SK-N-MC (cell line): ENCODE measurements at regions not wholly inside any gene's neighbourhood (a gene's known extent, or its start where the extent isn't known, plus 50 kb on each side); places are given as distances from the start of the nearest gene placed in this dataset.

Source experiments
- DNase-seq: peaks from one replicate; pipeline ENCODE4 v3.0.0-alpha.2; 2011; ENCODE audit warnings: low read depth, low spot score
- H3K27ac ChIP-seq: fragments of 200-600 bp; sonication (generic); 2 replicates; pipeline ENCODE4 v1.5.1; 2016; ENCODE audit warnings: mixed run types
- H3K36me3 ChIP-seq: fragments of 200-600 bp; sonication (generic); 2 replicates; pipeline ENCODE4 v1.6.1; 2017; ENCODE audit warnings: antibody characterized with exemption, low read length, mixed read lengths; ENCODE audit not compliant: insufficient read depth
- H3K4me3 ChIP-seq: fragments of 200-600 bp; sonication (generic); 2 replicates; pipeline ENCODE4 v1.5.1; 2016
- H3K9ac ChIP-seq: fragments of 200-600 bp; sonication (generic); 2 replicates; pipeline ENCODE4 v1.8.0; 2017; ENCODE audit warnings: mixed run types, mixed read lengths; ENCODE audit not compliant: insufficient read length
- H3K9me3 ChIP-seq: fragments of 200-600 bp; sonication (generic); 2 replicates; pipeline ENCODE4 v1.6.1; 2017; ENCODE audit warnings: low read depth, mild to moderate bottlenecking, antibody characterized with exemption, low read length, moderate library complexity, mixed read lengths
- EZH2 ChIP-seq: fragments of 200-600 bp; sonication (generic); IDR thresholded peaks from one replicate; pipeline ENCODE4 v1.6.1; 2017; ENCODE audit warnings: antibody characterized with exemption
- FOXP2 ChIP-seq: optimal IDR thresholded peaks from 2 replicates; pipeline ENCODE3; 2011; ENCODE audit warnings: mild to moderate bottlenecking, moderate library complexity; ENCODE audit not compliant: insufficient read depth; ENCODE audit errors: extremely low read length, control extremely low read depth
- POLR2AphosphoS5 ChIP-seq: IDR thresholded peaks from 2 replicates; pipeline ENCODE4 v1.6.1; 2012; ENCODE audit warnings: mild to moderate bottlenecking, low read depth, low read length, borderline replicate concordance

DNA sequence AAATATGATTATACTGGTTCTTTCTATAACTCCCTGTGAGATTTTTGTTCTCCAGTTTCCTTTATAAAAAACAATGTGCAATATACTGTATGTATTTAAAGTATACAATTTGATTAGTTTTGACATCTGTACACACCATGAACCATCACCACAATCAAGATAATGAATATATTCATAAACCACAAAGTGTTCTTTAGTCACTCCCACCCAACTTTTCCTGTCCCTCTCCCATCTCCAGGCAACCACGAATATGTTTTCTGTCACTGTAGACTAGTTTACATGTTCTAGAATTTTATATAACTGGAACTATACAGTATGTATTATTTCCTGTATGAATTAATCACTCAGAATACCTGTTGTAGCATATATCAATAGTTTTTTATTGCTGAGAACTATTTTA, 177.0 kb upstream of the MBNL1 start:
- no peak overlapping the region for H3K9ac ChIP-seq
- no peak overlapping the region for H3K27ac ChIP-seq
- TF ChIP-seq POLR2AphosphoS5 (no peak), EZH2 (no peak), FOXP2 (no peak)
- H3K36me3 ChIP-seq: no peaks in the 10 kb centered on the region
- H3K9me3 ChIP-seq: peaks cover 9% of the 10 kb centered on the region; the same call in 1 of the 2 replicates
- no peak for DNase-seq
- H3K4me3 ChIP-seq: no peak overlapping the region

DNA sequence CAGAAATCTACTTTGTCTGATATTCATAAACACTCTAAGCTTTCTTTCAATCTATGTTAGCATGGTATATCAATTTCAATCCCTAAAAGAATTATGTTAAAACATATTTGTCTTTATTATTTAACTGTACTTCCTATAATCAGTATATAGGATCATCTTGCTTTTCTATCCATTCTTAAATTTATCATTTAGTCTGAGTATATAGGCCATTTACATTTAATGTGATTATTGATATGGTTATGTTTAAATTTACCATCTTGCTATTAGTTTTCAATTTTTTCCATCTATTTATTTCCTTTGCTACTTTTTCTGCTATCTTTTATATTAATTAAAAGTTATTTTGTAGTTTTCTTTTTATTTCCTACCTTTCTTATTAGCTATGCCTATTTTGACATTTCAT, 174.8 kb upstream of the MBNL1 start:
- DNase-seq: no peak
- Histone ChIP-seq H3K27ac (no peak overlapping the region), H3K9ac (no peak overlapping the region), H3K9me3 (peaks cover 9% of the 10 kb centered on the region; the same call in 1 of the 2 replicates), H3K4me3 (no peak overlapping the region), H3K36me3 (no peaks in the 10 kb centered on the region)
- TF ChIP-seq POLR2AphosphoS5 (no peak), EZH2 (no peak), FOXP2 (no peak)

DNA sequence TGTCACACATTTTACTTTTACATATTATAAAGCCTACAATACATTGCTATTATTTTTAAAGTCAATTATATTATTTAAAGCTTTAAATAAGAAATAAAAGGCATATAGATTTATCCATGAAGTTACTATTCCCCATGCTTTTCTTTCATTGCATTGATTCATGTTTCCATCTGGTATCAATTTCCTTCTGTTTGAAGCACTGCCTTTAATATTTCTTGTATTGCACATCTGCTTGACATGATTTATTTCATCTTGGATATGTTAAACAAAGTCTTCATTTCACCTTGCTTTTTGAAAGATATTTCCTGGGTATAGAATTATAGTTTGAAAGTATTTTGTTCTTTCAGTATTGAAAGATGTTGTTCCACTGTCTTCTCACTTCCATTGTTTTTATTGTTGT, 174.3 kb upstream of the MBNL1 start:
- H3K27ac ChIP-seq: no peak overlapping the region
- no peak overlapping the region for H3K4me3 ChIP-seq
- no peaks in the 10 kb centered on the region for H3K36me3 ChIP-seq
- H3K9ac ChIP-seq: no peak overlapping the region
- no peak for DNase-seq
- H3K9me3 ChIP-seq: peaks cover 9% of the 10 kb centered on the region; the same call in 1 of the 2 replicates
- TF ChIP-seq EZH2 (no peak), POLR2AphosphoS5 (no peak), FOXP2 (no peak)

DNA sequence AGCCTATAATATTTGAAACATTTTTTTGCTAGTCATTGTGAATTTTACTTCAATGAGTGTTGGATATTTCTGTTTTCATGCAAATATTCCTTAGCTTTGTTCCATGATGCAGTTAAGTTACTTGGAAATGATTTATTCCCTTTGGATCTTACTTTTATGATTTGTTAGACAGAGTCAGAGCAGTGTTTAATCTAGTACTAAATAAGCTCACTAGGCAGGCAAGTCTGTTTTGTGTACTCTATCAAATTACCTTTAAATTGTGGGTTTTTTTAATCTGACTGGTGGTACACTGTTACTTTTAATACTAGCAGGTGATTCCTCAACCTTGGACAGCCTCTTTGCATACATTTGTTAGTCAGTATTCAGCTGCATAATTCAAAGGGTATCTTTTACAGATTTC, 173.3 kb upstream of the MBNL1 start:
- Histone ChIP-seq H3K9me3 (peaks cover 9% of the 10 kb centered on the region; the same call in 1 of the 2 replicates), H3K4me3 (no peak overlapping the region), H3K36me3 (no peaks in the 10 kb centered on the region), H3K9ac (no peak overlapping the region), H3K27ac (no peak overlapping the region)
- no peak for TF ChIP-seq EZH2
- TF ChIP-seq FOXP2: no peak
- no peak for TF ChIP-seq POLR2AphosphoS5
- no peak for DNase-seq

DNA sequence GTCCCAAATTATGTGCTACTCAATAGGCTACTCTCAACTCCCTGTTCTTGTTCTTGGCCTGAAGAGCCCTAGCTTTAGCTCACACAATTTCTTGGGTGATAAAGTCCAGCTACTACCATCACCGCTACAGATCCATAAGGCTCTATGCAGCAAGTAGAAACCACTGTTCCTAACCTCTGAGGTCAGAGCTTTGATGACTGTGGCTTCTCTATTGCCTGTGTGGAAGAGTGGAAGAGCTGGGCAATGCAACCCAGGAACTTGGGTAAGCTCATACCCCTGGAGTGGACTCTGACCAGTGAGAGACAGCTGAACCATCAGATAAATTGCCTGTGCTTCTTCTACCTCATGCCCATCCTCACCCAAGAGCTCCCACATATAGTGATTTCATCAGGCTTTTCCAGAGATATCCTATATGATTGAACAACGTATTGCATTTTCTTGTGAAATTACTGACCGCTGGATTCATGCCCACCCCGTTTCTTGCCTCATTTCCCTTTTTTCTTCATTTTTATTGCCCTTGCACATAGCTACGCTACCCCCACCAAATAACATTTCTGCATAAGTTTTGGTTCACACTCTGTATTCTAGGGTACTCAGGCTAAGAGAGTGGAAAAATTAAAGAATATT, 172.3 kb upstream of the MBNL1 start:
- Histone ChIP-seq H3K9ac (no peak overlapping the region), H3K9me3 (peaks cover 9% of the 10 kb centered on the region; the same call in 1 of the 2 replicates), H3K4me3 (no peak overlapping the region), H3K36me3 (no peaks in the 10 kb centered on the region), H3K27ac (no peak overlapping the region)
- DNase-seq: no peak
- TF ChIP-seq EZH2: no peak
- no peak for TF ChIP-seq POLR2AphosphoS5
- TF ChIP-seq FOXP2: no peak

DNA sequence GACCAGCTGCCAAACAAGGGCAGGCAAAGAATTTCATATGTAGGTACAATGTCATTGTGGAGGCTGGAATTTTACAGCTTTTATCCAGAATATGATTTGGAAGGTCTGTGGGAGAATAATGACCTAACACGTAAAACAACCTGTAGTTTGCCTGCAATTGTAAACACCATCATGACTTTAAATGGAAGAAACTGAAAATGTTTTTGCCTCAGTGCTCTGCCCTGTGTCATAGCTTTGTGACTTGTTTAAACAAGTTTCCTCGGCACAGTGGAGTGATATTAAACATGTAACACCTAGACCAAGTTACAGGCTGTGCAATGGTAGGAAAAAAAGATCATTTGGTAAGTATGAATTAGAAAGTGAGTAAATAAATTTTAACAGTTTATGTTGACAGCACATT, 171.6 kb upstream of the MBNL1 start:
- H3K9me3 ChIP-seq: peaks cover 8% of the 10 kb centered on the region; the same call in 1 of the 2 replicates
- DNase-seq: no peak
- TF ChIP-seq EZH2: no peak
- no peak for TF ChIP-seq POLR2AphosphoS5
- H3K4me3 ChIP-seq: no peak overlapping the region
- no peak overlapping the region for H3K9ac ChIP-seq
- no peak overlapping the region for H3K27ac ChIP-seq
- no peaks in the 10 kb centered on the region for H3K36me3 ChIP-seq

DNA sequence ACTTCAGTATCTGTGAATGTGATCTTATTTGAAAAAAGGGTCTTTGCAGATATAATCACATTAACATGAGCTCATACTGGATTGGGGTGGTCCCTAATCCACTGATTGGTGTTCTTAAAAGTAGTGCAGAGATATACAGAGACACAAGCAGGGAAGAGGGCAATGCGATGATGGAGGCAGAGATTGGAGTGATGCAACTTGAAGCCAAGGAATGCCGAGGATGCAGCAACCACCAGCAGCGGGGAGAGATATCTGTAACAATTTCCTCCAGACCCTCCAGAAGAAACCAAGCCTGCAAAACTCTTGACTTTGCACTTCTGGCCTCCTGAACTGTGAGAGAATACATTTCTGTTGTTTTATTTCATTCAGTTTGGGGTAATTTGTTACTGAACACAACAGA, 171.0 kb upstream of the MBNL1 start:
- H3K9me3 ChIP-seq: peaks cover 3% of the 10 kb centered on the region; the same call in 1 of the 2 replicates
- H3K36me3 ChIP-seq: no peaks in the 10 kb centered on the region
- H3K27ac ChIP-seq: no peak overlapping the region
- no peak overlapping the region for H3K4me3 ChIP-seq
- no peak overlapping the region for H3K9ac ChIP-seq
- no peak for DNase-seq
- no peak for TF ChIP-seq POLR2AphosphoS5
- TF ChIP-seq EZH2: no peak
- no peak for TF ChIP-seq FOXP2

DNA sequence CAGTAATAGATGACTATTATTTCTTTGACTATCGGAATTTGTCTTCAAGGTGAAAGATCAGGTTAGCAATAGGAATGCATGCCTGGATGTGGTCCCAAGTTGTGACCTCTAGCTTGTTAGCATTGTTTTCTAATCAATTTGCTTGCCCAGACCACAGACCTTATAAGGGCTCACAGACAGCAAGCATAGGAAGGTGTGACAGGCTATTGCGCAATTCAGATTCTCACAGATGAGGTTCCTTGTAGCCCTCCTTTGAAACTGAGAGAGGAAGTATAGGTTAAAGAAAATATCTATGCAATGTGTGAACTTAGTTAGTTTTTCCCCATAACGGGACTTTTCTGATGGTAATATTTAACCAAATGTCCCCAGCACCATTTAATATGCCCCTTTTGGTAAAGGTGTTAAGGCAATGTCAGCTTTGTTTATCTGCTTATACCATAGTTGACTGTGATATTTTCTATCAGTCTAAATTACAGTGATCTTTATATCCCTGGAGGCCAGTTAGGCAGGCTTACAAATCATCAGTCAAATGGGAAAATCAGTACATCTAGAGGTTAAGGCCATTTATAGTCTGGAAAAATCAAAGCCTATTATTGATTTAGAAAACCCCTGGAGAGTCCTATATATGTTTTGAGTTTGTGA, 168.1 kb upstream of the MBNL1 start:
- Histone ChIP-seq H3K36me3 (no peaks in the 10 kb centered on the region), H3K4me3 (no peak overlapping the region), H3K9me3 (no peaks in the 10 kb centered on the region), H3K9ac (no peak overlapping the region), H3K27ac (no peak overlapping the region)
- DNase-seq: no peak
- no peak for TF ChIP-seq FOXP2

DNA sequence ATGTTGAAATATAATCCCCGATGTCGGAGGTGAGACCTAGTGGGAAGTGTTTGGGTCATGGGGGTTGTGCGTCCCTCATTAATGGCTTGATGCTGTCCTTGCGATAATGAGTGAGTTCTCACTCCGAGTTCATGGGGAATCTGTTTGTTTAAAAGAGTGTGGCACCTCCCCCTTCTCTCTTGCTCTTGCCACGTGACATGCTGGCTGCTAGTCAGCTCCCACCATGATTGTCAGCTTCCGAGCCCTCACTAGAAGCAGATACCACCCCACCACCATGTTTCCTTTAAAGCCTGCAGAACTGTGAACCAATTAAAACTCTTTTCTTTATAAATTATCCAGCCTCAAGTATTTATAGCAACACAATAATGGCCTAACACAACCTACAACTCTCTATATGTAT, 166.3 kb upstream of the MBNL1 start:
- no peaks in the 10 kb centered on the region for H3K36me3 ChIP-seq
- TF ChIP-seq FOXP2 (no peak), EZH2 (no peak), POLR2AphosphoS5 (no peak)
- no peak for DNase-seq
- H3K9ac ChIP-seq: no peak overlapping the region
- H3K27ac ChIP-seq: no peak overlapping the region
- H3K9me3 ChIP-seq: no peaks in the 10 kb centered on the region
- H3K4me3 ChIP-seq: no peak overlapping the region
